HG03064 (cell line): ENCODE measurements at regions not wholly inside any gene's neighbourhood (a gene's known extent, or its start where the extent isn't known, plus 50 kb on each side); places are given as distances from the start of the nearest gene placed in this dataset.

Source experiments
- ATAC-seq: cut with Tn5 transposase; IDR thresholded peaks from one replicate; pipeline ENCODE4 v1.9.1; 2021; ENCODE audit warnings: low read depth; ENCODE audit not compliant: unreplicated experiment

- ATAC-seq = no peak
Measured at GRCh38 chr17:70834039-70834438, 664.7 kb downstream of the KCNJ2 start.

- ATAC-seq = no peak
Measured at GRCh38 chr17:70848785-70849184, 679.5 kb downstream of the KCNJ2 start.

- ATAC-seq = no peak
Measured at GRCh38 chr17:70855401-70856054, 686.2 kb downstream of the KCNJ2 start.

- no peak for ATAC-seq
Measured at GRCh38 chr17:70857351-70857750, 688.0 kb downstream of the KCNJ2 start.

GRCh38 chr17:70859829-70860228, 690.5 kb downstream of the KCNJ2 start:
- no peak for ATAC-seq

GRCh38 chr17:70862295-70862694, 693.0 kb downstream of the KCNJ2 start:
- ATAC-seq = no peak

GRCh38 chr17:70863436-70864248, 694.3 kb downstream of the KCNJ2 start:
- ATAC-seq = no peak

GRCh38 chr17:70865993-70866804, 696.9 kb downstream of the KCNJ2 start:
- no peak for ATAC-seq

- no peak for ATAC-seq
Measured at GRCh38 chr17:70868149-70868548, 698.8 kb downstream of the KCNJ2 start.

- ATAC-seq = no peak
Measured at GRCh38 chr17:70869402-70870085, 700.2 kb downstream of the KCNJ2 start.

- ATAC-seq = no peak
Measured at GRCh38 chr17:70871180-70871818, 702.0 kb downstream of the KCNJ2 start.

- ATAC-seq = no peak
Measured at GRCh38 chr17:70872103-70872502, 702.8 kb downstream of the KCNJ2 start.

GRCh38 chr17:70875729-70876310, 706.5 kb downstream of the KCNJ2 start:
- no peak for ATAC-seq

GRCh38 chr17:70878879-70879278, 709.5 kb downstream of the KCNJ2 start:
- no peak for ATAC-seq

GRCh38 chr17:70879401-70879800, 710.1 kb downstream of the KCNJ2 start:
- no peak for ATAC-seq

GRCh38 chr17:70881093-70881492, 711.8 kb downstream of the KCNJ2 start:
- no peak for ATAC-seq

- no peak for ATAC-seq
Measured at GRCh38 chr17:70882504-70882903, 713.2 kb downstream of the KCNJ2 start.

GRCh38 chr17:70886648-70887047, 717.3 kb downstream of the KCNJ2 start:
- no peak for ATAC-seq

GRCh38 chr17:70888324-70888723, 719.0 kb downstream of the KCNJ2 start:
- no peak for ATAC-seq

- ATAC-seq = no peak
Measured at GRCh38 chr17:70891306-70891705, 722.0 kb downstream of the KCNJ2 start.
